Vagina (tissue), 2 donors: ENCODE measurements at regions not wholly inside any gene's neighbourhood (a gene's known extent, or its start where the extent isn't known, plus 50 kb on each side); places are given as distances from the start of the nearest gene placed in this dataset.
"Not testable (repeated sequence)": the region's sequence is repeated elsewhere in the genome, so short reads cannot be mapped to it uniquely, and the experiment has no call there.

Experiments used
- DNase-seq, 2 donors: peaks; one replicate each; pipeline ENCODE4 v3.0.0-alpha.2; 2017; ENCODE audit errors: extremely low spot score in 2 of 2
- H3K27ac ChIP-seq: fragments of 200-600 bp; sonication (generic); one replicate; pipeline ENCODE4 v1.5.1; 2019
- H3K27me3 ChIP-seq: fragments of 200-600 bp; sonication (generic); one replicate; pipeline ENCODE4 v1.5.1; 2019
- H3K36me3 ChIP-seq, 2 donors: fragments of 200-600 bp; sonication (generic); one replicate each; pipeline ENCODE4 v1.5.1; 2017 to 2019
- H3K4me1 ChIP-seq: fragments of 200-600 bp; sonication (generic); one replicate; pipeline ENCODE4 v1.5.1; 2019
- H3K4me3 ChIP-seq, 2 donors: fragments of 200-600 bp; sonication (generic); 1 replicate in 1 of 2; 2 replicates in 1 of 2; pipeline ENCODE4 v1.5.1; 2016 to 2019
- H3K9me3 ChIP-seq: fragments of 200-600 bp; sonication (generic); one replicate; pipeline ENCODE4 v1.5.1; 2019
- POLR2A ChIP-seq, 2 donors: fragments of 450-650 bp; IDR thresholded peaks; one replicate each; pipeline ENCODE4 v1.6.1; 2017; ENCODE audit warnings: antibody characterized with exemption in 2 of 2, mild to moderate bottlenecking in 2 of 2, moderate library complexity in 2 of 2
- POLR2AphosphoS5 ChIP-seq, 2 donors: sonication (generic); formaldehyde crosslinking; IDR thresholded peaks; one replicate each; pipeline ENCODE4 v1.9.0; 2017; ENCODE audit warnings: antibody characterized with exemption in 2 of 2, mild to moderate bottlenecking in 2 of 2, low read depth in 1 of 2; ENCODE audit not compliant: insufficient read depth in 1 of 2
- intact Hi-C: fragments of 100-400 bp; cut with DNase I; formaldehyde crosslinking; loops from one replicate; pipeline ENCODE4 v1.15.1; 2023
- TF ChIP-seq, protein P1 (sequence below), 3 experiments: fragments of 450-650 bp in 2 of 3; fragments of 200-600 bp in 1 of 3; sonication (generic) in 1 of 3; IDR thresholded peaks; one replicate each; pipeline ENCODE4 v1.5.1; 2017 to 2019; ENCODE audit warnings: antibody characterized with exemption in 3 of 3, mild to moderate bottlenecking in 2 of 3, moderate library complexity in 2 of 3

DNA sequence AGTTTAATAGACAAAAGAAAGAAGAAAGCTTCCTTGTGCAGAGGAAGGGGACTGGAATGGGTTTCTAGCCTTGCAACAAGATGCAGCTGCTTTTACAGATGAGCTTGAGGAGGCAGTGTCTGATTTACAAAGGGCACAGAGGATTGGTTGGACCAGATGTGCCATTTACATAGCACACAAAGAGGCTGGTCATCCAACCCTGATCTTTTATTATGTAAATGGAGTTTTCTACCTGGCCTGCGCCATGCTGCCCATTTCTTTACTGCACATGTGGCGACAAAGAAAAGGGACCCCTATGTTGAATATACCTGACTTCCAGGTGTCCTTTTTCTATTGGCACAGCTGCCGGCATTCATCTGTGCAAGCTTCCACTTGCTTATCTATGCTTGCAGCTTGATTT lies 409.4 kb upstream of the FRG2C start:
- no peaks in the 10 kb centered on the region for H3K4me1 ChIP-seq
- H3K9me3 ChIP-seq = no peaks in the 10 kb centered on the region
- intact Hi-C loops = no loop called here
- H3K4me3 ChIP-seq = no peak overlapping the region
- no peak for TF ChIP-seq POLR2A (IDR thresholded peaks at IDR 0.05)
- no peak for TF ChIP-seq POLR2AphosphoS5 (IDR thresholded peaks at IDR 0.05; ENCODE audit: insufficient read depth in 1 of 2, low read depth in 1 of 2)
- TF ChIP-seq, protein P1, sequence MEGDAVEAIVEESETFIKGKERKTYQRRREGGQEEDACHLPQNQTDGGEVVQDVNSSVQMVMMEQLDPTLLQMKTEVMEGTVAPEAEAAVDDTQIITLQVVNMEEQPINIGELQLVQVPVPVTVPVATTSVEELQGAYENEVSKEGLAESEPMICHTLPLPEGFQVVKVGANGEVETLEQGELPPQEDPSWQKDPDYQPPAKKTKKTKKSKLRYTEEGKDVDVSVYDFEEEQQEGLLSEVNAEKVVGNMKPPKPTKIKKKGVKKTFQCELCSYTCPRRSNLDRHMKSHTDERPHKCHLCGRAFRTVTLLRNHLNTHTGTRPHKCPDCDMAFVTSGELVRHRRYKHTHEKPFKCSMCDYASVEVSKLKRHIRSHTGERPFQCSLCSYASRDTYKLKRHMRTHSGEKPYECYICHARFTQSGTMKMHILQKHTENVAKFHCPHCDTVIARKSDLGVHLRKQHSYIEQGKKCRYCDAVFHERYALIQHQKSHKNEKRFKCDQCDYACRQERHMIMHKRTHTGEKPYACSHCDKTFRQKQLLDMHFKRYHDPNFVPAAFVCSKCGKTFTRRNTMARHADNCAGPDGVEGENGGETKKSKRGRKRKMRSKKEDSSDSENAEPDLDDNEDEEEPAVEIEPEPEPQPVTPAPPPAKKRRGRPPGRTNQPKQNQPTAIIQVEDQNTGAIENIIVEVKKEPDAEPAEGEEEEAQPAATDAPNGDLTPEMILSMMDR (IDR thresholded peaks at IDR 0.05) = no peak
- no peaks in the 10 kb centered on the region for H3K36me3 ChIP-seq
- DNase-seq = no peak
- no peaks in the 10 kb centered on the region for H3K27me3 ChIP-seq
- H3K27ac ChIP-seq = no peak overlapping the region

DNA sequence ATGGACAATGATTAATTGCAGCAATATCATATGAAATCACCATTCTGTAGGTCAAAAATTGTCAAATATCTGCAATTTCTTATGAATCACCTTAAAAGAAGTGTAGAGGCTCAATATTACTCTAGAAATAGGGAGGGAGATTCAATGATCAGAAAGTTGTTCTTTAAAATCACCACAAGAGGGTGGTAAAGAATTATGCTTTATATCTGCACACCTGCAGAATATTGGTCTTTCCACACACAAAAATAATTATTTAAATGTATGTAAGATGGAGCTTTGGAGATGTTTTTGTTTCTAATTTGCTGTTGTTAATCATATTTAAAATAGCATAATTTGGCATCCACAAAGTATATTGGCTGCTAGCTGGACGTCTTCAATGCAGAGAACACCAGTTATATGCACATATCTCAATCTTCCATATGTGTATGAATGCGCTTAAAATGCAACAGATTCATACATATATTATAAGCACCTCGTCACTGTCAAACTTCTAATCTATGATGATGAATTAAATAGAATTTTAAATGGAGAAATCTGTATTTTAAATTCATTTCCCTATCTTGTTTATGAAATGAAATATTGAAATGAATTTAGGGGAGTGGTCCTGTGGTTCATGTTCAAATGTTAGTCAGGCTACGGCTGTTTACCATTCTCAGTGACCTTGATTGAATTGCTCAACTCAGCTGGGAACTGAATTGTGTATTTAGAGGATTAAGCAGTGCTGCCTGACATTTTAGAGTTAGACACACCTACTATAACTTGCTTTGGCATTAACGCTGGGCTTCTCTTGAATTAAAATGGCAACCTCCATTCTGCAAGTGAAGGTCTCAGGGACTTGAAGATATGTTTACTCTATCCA lies 405.1 kb upstream of the FRG2C start:
- H3K27me3 ChIP-seq, H3K27ac ChIP-seq, intact Hi-C loops, H3K4me3 ChIP-seq, H3K4me1 ChIP-seq, DNase-seq, H3K36me3 ChIP-seq, H3K9me3 ChIP-seq: not testable (repeated sequence)

DNA sequence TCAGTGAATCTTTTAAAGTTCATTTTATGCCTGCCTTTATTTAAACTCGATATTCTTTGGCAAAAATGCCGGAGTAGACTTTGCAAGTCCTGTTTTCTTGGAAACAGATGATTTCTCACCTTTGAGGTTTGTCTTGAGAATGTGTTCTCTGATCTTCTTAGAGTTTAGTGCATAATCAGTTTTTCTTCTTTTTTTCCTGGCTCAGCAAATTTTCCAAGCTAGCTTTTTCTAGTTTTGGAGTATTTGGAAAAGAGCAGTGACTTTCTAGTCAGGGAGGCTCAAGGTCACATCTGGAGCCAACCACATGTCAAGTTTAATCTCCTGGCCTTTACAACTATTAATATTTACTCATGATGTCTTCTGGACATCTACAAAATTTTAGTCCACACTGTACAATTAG lies 403.2 kb upstream of the FRG2C start:
- intact Hi-C loops, H3K4me3 ChIP-seq, H3K36me3 ChIP-seq, H3K9me3 ChIP-seq, H3K27me3 ChIP-seq, DNase-seq, H3K4me1 ChIP-seq, H3K27ac ChIP-seq: not testable (repeated sequence)

DNA sequence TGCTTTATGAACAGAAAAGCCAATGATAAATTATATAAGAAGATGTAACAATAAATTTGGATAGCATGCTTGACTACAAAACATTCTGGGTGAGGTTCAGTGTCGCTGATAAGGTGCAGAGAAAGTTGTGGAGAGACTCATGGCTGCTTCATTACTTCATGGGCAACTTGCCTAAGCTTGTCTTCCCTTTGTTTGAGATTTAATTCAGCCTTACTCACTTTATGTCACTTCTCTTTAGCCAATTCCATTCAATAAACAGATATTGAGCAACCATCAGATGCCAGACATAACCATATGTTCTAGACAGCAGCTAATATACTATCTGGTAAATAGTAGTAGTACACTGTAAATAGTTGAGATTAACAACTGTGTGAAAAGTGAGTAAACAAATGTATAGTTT lies 401.5 kb upstream of the FRG2C start:
- H3K9me3 ChIP-seq = no peaks in the 10 kb centered on the region
- no peaks in the 10 kb centered on the region for H3K27me3 ChIP-seq
- no peak for DNase-seq
- TF ChIP-seq POLR2AphosphoS5 (IDR thresholded peaks at IDR 0.05; ENCODE audit: insufficient read depth in 1 of 2, low read depth in 1 of 2) (no peak), POLR2A (IDR thresholded peaks at IDR 0.05) (no peak)
- TF ChIP-seq, protein P1 (IDR thresholded peaks at IDR 0.05) = no peak
- intact Hi-C loops = no loop called here
- H3K36me3 ChIP-seq = no peaks in the 10 kb centered on the region
- H3K4me3 ChIP-seq = no peak overlapping the region
- H3K27ac ChIP-seq = no peak overlapping the region
- no peaks in the 10 kb centered on the region for H3K4me1 ChIP-seq

DNA sequence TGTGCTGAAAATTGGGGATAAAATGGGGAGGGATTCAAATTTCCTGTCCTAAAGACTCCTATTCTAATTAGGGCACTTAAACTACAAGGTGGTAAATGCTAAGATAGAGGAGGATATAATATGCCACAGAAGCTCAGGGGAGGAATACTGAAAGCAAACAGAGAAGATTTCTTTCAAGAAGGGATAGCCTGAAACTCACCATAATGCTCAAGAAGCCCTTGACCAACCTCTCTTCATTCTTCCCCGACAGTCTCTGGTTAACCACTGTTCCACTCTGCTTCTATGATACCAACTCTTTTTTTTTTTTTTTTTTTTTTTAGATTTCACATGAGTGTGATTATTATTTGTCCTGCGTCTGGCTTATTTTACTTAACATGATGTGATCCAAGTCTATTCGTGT lies 398.2 kb upstream of the FRG2C start:
- no peaks in the 10 kb centered on the region for H3K4me1 ChIP-seq
- no peak for DNase-seq
- no peaks in the 10 kb centered on the region for H3K9me3 ChIP-seq
- H3K4me3 ChIP-seq = no peak overlapping the region
- intact Hi-C loops = no loop called here
- TF ChIP-seq POLR2A (IDR thresholded peaks at IDR 0.05) = no peak
- TF ChIP-seq POLR2AphosphoS5 (IDR thresholded peaks at IDR 0.05; ENCODE audit: insufficient read depth in 1 of 2, low read depth in 1 of 2) = no peak
- TF ChIP-seq, protein P1 (IDR thresholded peaks at IDR 0.05) = no peak
- no peaks in the 10 kb centered on the region for H3K36me3 ChIP-seq
- H3K27ac ChIP-seq = no peak overlapping the region
- no peaks in the 10 kb centered on the region for H3K27me3 ChIP-seq

DNA sequence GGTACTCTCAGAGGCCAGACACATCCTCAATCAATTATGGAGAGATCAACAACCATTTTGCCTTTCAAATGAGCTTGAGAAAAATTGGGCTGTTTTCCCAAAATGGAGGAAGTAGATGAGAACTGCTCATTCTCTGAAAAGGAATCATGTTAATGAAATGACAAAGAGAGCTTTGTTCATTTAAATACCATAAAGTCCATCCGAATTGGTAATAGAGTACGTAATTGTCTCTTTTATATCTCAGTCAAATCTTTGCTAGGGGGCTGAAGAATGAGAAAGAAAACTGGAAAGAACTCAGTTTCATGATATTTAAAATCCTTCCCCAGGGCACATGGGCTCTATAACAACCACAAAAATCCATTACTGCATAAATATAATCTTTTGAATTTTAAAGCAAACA lies 395.6 kb upstream of the FRG2C start:
- intact Hi-C loops, H3K27ac ChIP-seq, H3K4me3 ChIP-seq, DNase-seq, H3K27me3 ChIP-seq, H3K9me3 ChIP-seq, H3K4me1 ChIP-seq, H3K36me3 ChIP-seq: not testable (repeated sequence)

DNA sequence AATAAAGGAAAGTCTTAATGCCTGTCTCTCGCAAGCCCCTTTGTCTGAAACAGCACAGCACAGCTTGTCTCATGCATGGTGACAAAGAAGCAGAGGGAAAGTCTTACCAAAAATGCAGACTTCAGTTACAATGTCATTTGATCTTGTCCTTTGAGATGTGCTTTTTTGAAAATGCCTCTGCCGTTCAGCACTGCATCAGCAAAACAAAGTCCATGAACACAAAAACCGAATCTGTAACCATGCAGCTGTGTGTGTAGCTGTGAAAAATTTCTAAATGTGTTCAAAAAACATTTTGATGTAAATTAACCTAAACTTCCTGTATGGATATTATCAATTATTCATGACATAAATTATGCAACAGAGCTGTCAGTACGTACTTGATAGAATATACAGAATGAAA lies 391.9 kb upstream of the FRG2C start:
- H3K4me3 ChIP-seq, DNase-seq, H3K27me3 ChIP-seq, H3K9me3 ChIP-seq, H3K4me1 ChIP-seq, H3K27ac ChIP-seq, intact Hi-C loops, H3K36me3 ChIP-seq: not testable (repeated sequence)
